ENCODE measurements at regions not wholly inside any gene's neighbourhood (a gene's known extent, or its start where the extent isn't known, plus 50 kb on each side); places are given as distances from the start of the nearest gene placed in this dataset.

DNA sequence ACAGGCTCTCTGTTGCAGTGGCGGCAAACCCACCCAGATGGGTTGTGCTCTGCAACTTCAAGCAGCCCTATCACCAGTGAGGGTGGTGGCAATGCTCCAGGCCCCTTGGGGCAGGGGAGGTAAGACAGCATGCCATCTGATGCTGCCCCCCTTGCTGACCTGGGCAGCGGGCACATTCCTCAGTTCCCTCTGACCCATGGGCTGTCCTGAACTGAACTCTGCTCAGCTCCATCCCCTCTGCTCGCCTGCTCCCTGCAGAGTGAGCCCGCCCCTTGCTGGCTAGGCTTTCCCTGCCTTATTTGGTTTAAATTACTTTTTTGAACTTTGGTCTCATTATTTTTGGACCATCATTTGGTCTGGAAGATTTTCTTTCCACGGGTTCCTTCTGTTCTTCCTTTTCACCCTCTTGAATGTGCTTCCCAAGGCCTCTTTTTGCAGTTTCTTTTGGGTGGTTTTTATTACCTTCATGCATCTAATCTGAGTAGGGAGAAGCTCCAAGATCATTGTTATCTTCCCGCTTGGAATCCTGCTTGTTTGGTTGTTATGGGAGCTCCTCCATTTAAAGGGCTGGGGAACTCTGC lies 565.4 kb downstream of the TNS1 start:
- H3K27me3 Mint-ChIP-seq (ENCODE audit: unreplicated experiment): no peaks in the 10 kb centered on the region
- TF ChIP-seq, protein P1, sequence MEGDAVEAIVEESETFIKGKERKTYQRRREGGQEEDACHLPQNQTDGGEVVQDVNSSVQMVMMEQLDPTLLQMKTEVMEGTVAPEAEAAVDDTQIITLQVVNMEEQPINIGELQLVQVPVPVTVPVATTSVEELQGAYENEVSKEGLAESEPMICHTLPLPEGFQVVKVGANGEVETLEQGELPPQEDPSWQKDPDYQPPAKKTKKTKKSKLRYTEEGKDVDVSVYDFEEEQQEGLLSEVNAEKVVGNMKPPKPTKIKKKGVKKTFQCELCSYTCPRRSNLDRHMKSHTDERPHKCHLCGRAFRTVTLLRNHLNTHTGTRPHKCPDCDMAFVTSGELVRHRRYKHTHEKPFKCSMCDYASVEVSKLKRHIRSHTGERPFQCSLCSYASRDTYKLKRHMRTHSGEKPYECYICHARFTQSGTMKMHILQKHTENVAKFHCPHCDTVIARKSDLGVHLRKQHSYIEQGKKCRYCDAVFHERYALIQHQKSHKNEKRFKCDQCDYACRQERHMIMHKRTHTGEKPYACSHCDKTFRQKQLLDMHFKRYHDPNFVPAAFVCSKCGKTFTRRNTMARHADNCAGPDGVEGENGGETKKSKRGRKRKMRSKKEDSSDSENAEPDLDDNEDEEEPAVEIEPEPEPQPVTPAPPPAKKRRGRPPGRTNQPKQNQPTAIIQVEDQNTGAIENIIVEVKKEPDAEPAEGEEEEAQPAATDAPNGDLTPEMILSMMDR (IDR thresholded peaks at IDR 0.05; ENCODE audit: partially characterized antibody, unreplicated experiment): no peak
- peaks cover 2% of the 10 kb centered on the region for H3K9me3 Mint-ChIP-seq (ENCODE audit: unreplicated experiment)
- DNase-seq: no peak
- no peak overlapping the region for H3K27ac Mint-ChIP-seq (ENCODE audit: unreplicated experiment)
- H3K4me3 Mint-ChIP-seq (ENCODE audit: unreplicated experiment): no peak overlapping the region
- H3K4me1 Mint-ChIP-seq (ENCODE audit: low read depth, unreplicated experiment): peaks cover 30% of the 10 kb centered on the region
- no peaks in the 10 kb centered on the region for H3K36me3 Mint-ChIP-seq (ENCODE audit: unreplicated experiment)

DNA sequence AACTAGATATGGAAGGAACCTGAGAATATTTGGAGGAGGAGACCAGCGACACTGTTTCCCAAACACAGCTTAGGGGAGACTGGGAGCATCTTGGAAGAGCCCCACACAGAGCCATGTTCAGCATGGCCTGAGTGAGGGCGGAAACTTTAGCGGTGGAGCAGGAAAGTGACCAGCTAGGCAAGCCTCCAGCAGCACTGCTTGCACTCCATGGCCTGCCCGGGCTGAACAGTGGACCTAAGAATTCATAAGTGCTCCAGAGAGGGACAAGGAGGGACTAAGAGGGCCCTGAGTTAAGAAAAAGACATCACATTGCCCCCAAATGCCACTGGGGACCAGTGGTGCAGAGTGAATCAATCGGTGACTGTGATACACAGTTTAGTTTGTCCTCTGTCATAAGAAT lies 566.4 kb downstream of the TNS1 start:
- Mint-ChIP-seq H3K4me1 (ENCODE audit: low read depth, unreplicated experiment) (peaks cover 36% of the 10 kb centered on the region), H3K27me3 (ENCODE audit: unreplicated experiment) (no peaks in the 10 kb centered on the region), H3K36me3 (ENCODE audit: unreplicated experiment) (no peaks in the 10 kb centered on the region), H3K9me3 (ENCODE audit: unreplicated experiment) (peaks cover 2% of the 10 kb centered on the region), H3K4me3 (ENCODE audit: unreplicated experiment) (no peak overlapping the region), H3K27ac (ENCODE audit: unreplicated experiment) (no peak overlapping the region)
- DNase-seq: no peak
- TF ChIP-seq, protein P1 (IDR thresholded peaks at IDR 0.05; ENCODE audit: partially characterized antibody, unreplicated experiment): no peak

DNA sequence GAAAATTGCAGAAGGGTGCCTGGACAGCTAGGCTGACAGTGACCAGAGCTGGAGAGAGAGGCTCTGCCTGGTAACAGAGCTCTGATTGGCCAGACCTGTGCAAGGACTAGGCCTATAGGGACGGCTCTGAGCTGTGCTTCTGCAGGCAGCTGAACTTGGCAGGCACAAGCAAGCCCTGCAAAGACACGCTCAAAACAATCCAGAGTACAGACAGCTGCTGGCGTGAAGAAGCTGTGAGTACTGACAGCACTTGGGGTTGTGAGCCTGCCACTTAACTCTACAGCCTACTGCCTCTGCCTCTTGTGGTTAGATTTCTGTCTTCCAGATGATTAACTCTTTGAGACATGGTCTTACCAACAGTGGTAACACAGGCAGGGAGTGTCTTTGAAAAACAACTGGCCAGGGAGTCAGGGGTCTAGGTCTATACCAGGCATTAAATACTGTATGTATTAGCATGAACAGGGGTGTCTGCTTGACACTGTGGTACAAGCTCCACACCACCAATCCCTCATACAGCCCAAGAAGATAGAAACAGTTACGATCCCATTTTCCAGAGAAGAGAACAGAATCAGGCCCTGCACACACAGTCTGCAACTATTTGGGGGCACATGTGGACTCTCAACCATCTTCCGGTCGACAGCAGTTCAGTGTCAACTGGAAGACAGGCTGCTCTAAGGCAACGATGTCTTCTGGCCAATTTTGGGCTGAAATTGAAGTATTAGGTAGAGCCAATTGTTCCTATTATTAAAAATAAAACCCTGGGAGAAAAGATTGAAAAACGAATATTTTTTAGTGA lies 568.4 kb downstream of the TNS1 start:
- H3K36me3 Mint-ChIP-seq (ENCODE audit: unreplicated experiment): no peaks in the 10 kb centered on the region
- H3K4me1 Mint-ChIP-seq (ENCODE audit: low read depth, unreplicated experiment): peaks cover 36% of the 10 kb centered on the region
- TF ChIP-seq, protein P1 (IDR thresholded peaks at IDR 0.05; ENCODE audit: partially characterized antibody, unreplicated experiment): no peak
- no peaks in the 10 kb centered on the region for H3K27me3 Mint-ChIP-seq (ENCODE audit: unreplicated experiment)
- peak; percentile 82 for DNase-seq
- H3K9me3 Mint-ChIP-seq (ENCODE audit: unreplicated experiment): peaks cover 2% of the 10 kb centered on the region
- peak overlapping the region; percentile 92 for H3K27ac Mint-ChIP-seq (ENCODE audit: unreplicated experiment)
- H3K4me3 Mint-ChIP-seq (ENCODE audit: unreplicated experiment): peak overlapping the region; percentile 64

DNA sequence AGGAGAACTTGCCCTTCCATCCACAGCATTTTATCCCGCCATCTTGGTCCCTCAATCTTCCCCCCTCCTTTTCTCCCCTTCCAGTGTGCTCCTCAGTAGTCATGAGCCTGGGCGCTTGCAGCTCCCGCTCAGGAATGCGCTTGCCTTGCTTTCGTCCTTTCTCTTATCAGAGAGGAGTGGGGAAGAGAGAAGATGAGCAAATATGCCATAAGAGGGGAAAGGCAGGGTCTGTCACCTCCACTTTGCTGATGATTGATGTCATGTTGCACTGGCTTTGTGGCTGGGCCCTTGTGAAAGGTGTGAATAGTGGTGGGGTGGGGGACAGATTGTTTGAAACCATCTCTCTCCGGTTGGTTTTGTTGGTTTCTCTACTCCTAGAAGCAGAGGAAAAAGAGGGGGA lies 569.3 kb downstream of the TNS1 start:
- TF ChIP-seq, protein P1 (IDR thresholded peaks at IDR 0.05; ENCODE audit: partially characterized antibody, unreplicated experiment): no peak
- Mint-ChIP-seq H3K36me3 (ENCODE audit: unreplicated experiment) (no peaks in the 10 kb centered on the region), H3K9me3 (ENCODE audit: unreplicated experiment) (peaks cover 2% of the 10 kb centered on the region), H3K27ac (ENCODE audit: unreplicated experiment) (peak overlapping the region; percentile 92), H3K4me1 (ENCODE audit: low read depth, unreplicated experiment) (peaks cover 36% of the 10 kb centered on the region), H3K4me3 (ENCODE audit: unreplicated experiment) (peak overlapping the region; percentile 64), H3K27me3 (ENCODE audit: unreplicated experiment) (no peaks in the 10 kb centered on the region)
- no peak for DNase-seq

Data from glutamatergic neuron (in vitro differentiated cells).